Keratinocyte (primary cell): ENCODE measurements at regions not wholly inside any gene's neighbourhood (a gene's known extent, or its start where the extent isn't known, plus 50 kb on each side); places are given as distances from the start of the nearest gene placed in this dataset.

ENCODE experiments used
- DNase-seq: peaks from one replicate; pipeline ENCODE4 v3.0.0-alpha.2; 2011; ENCODE audit warnings: low read depth, missing footprints, low spot score
- FAIRE-seq: peaks from 2 replicates; lab custom pipeline; 2011; peaks lifted over from hg19 to GRCh38; lab: Jason Lieb, UNC
- H2AFZ ChIP-seq: 2 replicates; pipeline ENCODE4 v1.6.0; 2012; ENCODE audit warnings: low read length, control low read depth, inconsistent platforms; ENCODE audit not compliant: control insufficient read depth
- H3K27ac ChIP-seq: 2 replicates; pipeline ENCODE4 v1.5.1; 2011; ENCODE audit warnings: low read length; ENCODE audit not compliant: control insufficient read depth, insufficient read depth
- H3K27me3 ChIP-seq: 3 replicates; pipeline ENCODE4 v1.6.0; 2011; ENCODE audit warnings: low read length; ENCODE audit not compliant: control insufficient read depth, insufficient read depth; ENCODE audit errors: extremely low read depth
- H3K36me3 ChIP-seq, 2 experiments: 2 replicates in 1 of 2; 3 replicates in 1 of 2; pipeline ENCODE4 v1.5.1; 2011; ENCODE audit warnings: low read length in 2 of 2, mild to moderate bottlenecking in 1 of 2; ENCODE audit not compliant: control insufficient read depth in 2 of 2, insufficient read depth in 2 of 2; ENCODE audit errors: extremely low read depth in 1 of 2
- H3K4me1 ChIP-seq: 3 replicates; pipeline ENCODE4 v1.5.1; 2011; ENCODE audit warnings: low read length; ENCODE audit not compliant: control insufficient read depth, insufficient read depth; ENCODE audit errors: extremely low read depth
- H3K4me2 ChIP-seq: 3 replicates; pipeline ENCODE4 v1.6.0; 2011; ENCODE audit warnings: low read depth, low read length; ENCODE audit not compliant: control insufficient read depth, insufficient read depth; ENCODE audit errors: extremely low read depth
- H3K4me3 ChIP-seq, 3 experiments: fragments of 200-600 bp in 1 of 3; sonication (generic) in 1 of 3; 2 replicates in 2 of 3; 3 replicates in 1 of 3; pipeline ENCODE4 v1.5.1; 2011 to 2016; ENCODE audit warnings: low read length in 3 of 3, mild to moderate bottlenecking in 3 of 3, control low read depth in 2 of 3, inconsistent platforms in 1 of 3, low read depth in 1 of 3, mixed read lengths in 1 of 3, mixed run types in 1 of 3, moderate library complexity in 1 of 3; ENCODE audit not compliant: control insufficient read depth in 2 of 3, insufficient read depth in 2 of 3; ENCODE audit errors: extremely low read depth in 1 of 3
- H3K79me2 ChIP-seq: 2 replicates; pipeline ENCODE4 v1.6.0; 2012; ENCODE audit warnings: low read length; ENCODE audit not compliant: control insufficient read depth, insufficient read depth
- H3K9ac ChIP-seq: 3 replicates; pipeline ENCODE4 v1.6.0; 2011; ENCODE audit warnings: low read length; ENCODE audit not compliant: control insufficient read depth, insufficient read depth; ENCODE audit errors: extremely low read depth
- H3K9me1 ChIP-seq: 3 replicates; pipeline ENCODE4 v1.6.0; 2011; ENCODE audit warnings: low read length; ENCODE audit not compliant: control insufficient read depth, insufficient read depth; ENCODE audit errors: extremely low read depth
- H3K9me3 ChIP-seq: 2 replicates; pipeline ENCODE4 v1.5.1; 2012; ENCODE audit warnings: low read depth, low read length; ENCODE audit not compliant: control insufficient read depth
- H4K20me1 ChIP-seq: 3 replicates; pipeline ENCODE4 v1.6.0; 2011; ENCODE audit warnings: low read length; ENCODE audit not compliant: control insufficient read depth, insufficient read depth; ENCODE audit errors: extremely low read depth
- EZH2 ChIP-seq: IDR thresholded peaks from one replicate; pipeline ENCODE4 v1.6.1; 2012; ENCODE audit warnings: inconsistent platforms, mild to moderate bottlenecking, low read length, moderate library complexity
- dilution Hi-C: fragments of 300-500 bp; cut with MboI; formaldehyde crosslinking; loops from one replicate; pipeline ENCODE4 v1.7.0; 2020; ENCODE audit warnings: low sequenced_read_pairs; ENCODE audit not compliant: extremely low pct_ligation_motif_present
- TF ChIP-seq, protein P1 (sequence below), 3 experiments: IDR thresholded peaks in 1 of 3; conservative IDR thresholded peaks in 1 of 3; optimal IDR thresholded peaks in 1 of 3; 2 replicates in 2 of 3; 3 replicates in 1 of 3; pipeline versions ENCODE3 to v1.5.1; 2011; ENCODE audit warnings: low read length in 3 of 3, mild to moderate bottlenecking in 3 of 3, moderate library complexity in 2 of 3, control low read depth in 1 of 3, inconsistent platforms in 1 of 3; ENCODE audit not compliant: insufficient read depth in 2 of 3; ENCODE audit errors: extremely low read depth in 1 of 3

DNA sequence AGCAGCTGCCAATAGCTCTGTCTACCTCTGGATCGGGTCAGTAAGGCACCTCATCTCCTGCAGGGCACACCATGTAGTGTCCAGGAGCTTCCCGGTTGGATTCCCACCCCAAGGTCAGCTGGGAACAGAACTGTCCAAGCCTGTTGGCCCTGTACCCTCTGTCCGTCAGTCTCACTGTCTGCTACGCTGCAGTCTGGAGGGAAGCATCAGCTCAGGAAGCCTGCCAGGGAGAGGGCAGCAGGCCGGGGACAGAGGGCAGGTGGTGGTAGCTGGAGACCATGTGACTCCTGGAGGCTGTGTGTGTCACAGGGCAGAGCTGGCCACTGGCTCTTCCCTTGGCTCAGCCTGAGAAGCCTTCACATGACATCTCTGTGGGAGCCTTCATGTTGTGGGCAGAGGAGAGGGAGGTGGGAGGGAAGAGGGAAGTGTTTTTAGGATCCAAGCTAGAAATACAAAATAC, 134.5 kb downstream of the SEC61B start:
- TF ChIP-seq, protein P1, sequence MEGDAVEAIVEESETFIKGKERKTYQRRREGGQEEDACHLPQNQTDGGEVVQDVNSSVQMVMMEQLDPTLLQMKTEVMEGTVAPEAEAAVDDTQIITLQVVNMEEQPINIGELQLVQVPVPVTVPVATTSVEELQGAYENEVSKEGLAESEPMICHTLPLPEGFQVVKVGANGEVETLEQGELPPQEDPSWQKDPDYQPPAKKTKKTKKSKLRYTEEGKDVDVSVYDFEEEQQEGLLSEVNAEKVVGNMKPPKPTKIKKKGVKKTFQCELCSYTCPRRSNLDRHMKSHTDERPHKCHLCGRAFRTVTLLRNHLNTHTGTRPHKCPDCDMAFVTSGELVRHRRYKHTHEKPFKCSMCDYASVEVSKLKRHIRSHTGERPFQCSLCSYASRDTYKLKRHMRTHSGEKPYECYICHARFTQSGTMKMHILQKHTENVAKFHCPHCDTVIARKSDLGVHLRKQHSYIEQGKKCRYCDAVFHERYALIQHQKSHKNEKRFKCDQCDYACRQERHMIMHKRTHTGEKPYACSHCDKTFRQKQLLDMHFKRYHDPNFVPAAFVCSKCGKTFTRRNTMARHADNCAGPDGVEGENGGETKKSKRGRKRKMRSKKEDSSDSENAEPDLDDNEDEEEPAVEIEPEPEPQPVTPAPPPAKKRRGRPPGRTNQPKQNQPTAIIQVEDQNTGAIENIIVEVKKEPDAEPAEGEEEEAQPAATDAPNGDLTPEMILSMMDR (optimal IDR thresholded peaks at IDR 0.05 in 1 of 3, IDR thresholded peaks at IDR 0.05 in 1 of 3, conservative IDR thresholded peaks at IDR 0.05 in 1 of 3; ENCODE audit: extremely low read depth in 1 of 3, insufficient read depth in 2 of 3, low read length in 3 of 3), result no peak
- TF ChIP-seq EZH2, result no peak
- Histone ChIP-seq H3K9me3 (no peaks in the 10 kb centered on the region), H3K79me2 (no peaks in the 10 kb centered on the region), H3K4me2 (no peak overlapping the region), H2AFZ (no peak overlapping the region), H3K9ac (no peak overlapping the region), H3K27ac (no peak overlapping the region), H3K36me3 (no peaks in the 10 kb centered on the region), H3K4me3 (no peak overlapping the region), H3K27me3 (peaks cover 5% of the 10 kb centered on the region), H4K20me1 (no peaks in the 10 kb centered on the region), H3K4me1 (no peaks in the 10 kb centered on the region), H3K9me1 (no peaks in the 10 kb centered on the region)
- DNase-seq (no peak), FAIRE-seq (no peak)
- dilution Hi-C loops, result no loop called here

DNA sequence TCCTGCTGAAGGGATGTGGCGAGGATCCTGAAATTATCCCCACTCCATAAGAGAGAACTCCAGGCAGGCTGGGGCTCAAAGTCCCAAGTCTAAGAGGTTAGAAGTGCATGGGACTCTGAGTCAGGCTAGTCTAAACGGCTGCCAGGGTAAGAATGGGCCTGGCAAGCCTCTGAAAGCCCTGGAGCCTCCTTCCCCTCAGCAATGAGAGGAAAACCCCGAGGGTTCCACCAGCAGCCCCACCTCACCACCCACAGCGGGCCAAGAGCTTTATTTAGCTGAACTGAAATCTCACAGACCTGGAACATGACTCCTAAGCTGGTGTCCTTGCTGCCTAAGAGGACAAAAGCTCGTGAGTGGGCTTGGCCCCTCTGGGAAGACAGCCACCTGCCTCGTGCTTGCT, 135.5 kb downstream of the SEC61B start:
- TF ChIP-seq, protein P1 (optimal IDR thresholded peaks at IDR 0.05 in 1 of 3, IDR thresholded peaks at IDR 0.05 in 1 of 3, conservative IDR thresholded peaks at IDR 0.05 in 1 of 3; ENCODE audit: extremely low read depth in 1 of 3, insufficient read depth in 2 of 3, low read length in 3 of 3), result no peak
- no peak for TF ChIP-seq EZH2
- dilution Hi-C loops, result no loop called here
- peaks cover 7% of the 10 kb centered on the region for H3K27me3 ChIP-seq
- H4K20me1 ChIP-seq, result no peaks in the 10 kb centered on the region
- no peaks in the 10 kb centered on the region for H3K79me2 ChIP-seq
- no peaks in the 10 kb centered on the region for H3K4me1 ChIP-seq
- H3K9me3 ChIP-seq, result no peaks in the 10 kb centered on the region
- no peak overlapping the region for H3K4me3 ChIP-seq
- H3K36me3 ChIP-seq, result no peaks in the 10 kb centered on the region
- no peak overlapping the region for H2AFZ ChIP-seq
- no peak overlapping the region for H3K27ac ChIP-seq
- H3K4me2 ChIP-seq, result no peak overlapping the region
- no peak overlapping the region for H3K9ac ChIP-seq
- FAIRE-seq (no peak), DNase-seq (no peak)
- no peaks in the 10 kb centered on the region for H3K9me1 ChIP-seq
